Esophagus squamous epithelium (tissue), 4 donors: ENCODE measurements at regions not wholly inside any gene's neighbourhood (a gene's known extent, or its start where the extent isn't known, plus 50 kb on each side); places are given as distances from the start of the nearest gene placed in this dataset.

Experiments used
- CTCF ChIP-seq, 6 experiments: fragments of 450-650 bp in 4 of 6; fragments of 200-600 bp in 2 of 6; sonication (generic) in 2 of 6; IDR thresholded peaks; one replicate each; pipeline ENCODE4 v1.5.1; 2016 to 2019; ENCODE audit warnings: antibody characterized with exemption in 6 of 6, mild to moderate bottlenecking in 4 of 6, moderate library complexity in 4 of 6
- POLR2A ChIP-seq, 4 donors: fragments of 450-650 bp; IDR thresholded peaks; one replicate each; pipeline ENCODE4 v1.6.1; 2017; ENCODE audit warnings: antibody characterized with exemption in 4 of 4, mild to moderate bottlenecking in 4 of 4, moderate library complexity in 3 of 4

DNA sequence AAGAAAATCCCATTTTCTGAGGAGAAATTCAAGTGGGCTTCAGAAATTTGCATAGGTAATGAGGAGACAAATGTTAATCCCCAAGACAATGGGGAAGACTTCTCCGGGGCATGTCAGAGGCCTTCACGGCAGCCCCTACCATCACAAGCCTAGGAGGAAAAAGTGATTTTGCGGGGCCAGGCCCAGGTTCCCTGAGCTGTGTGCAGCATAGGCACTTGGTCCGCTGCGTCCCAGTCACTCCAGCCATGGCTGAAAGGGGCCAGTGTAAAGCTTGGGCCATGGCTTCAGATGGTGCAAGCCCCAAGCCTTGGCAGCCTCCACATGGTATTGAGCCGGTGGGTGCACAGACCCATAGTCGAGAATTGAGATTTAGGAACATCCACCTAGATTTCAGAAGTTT, 570.7 kb downstream of the KCNA4 start:
- TF ChIP-seq CTCF (IDR thresholded peaks at IDR 0.05): no peak
- TF ChIP-seq POLR2A (IDR thresholded peaks at IDR 0.05): no peak
